WTC11 (cell line): ENCODE measurements at regions not wholly inside any gene's neighbourhood (a gene's known extent, or its start where the extent isn't known, plus 50 kb on each side); places are given as distances from the start of the nearest gene placed in this dataset.

ENCODE experiments used
- ATF1 ChIP-seq: sonication (generic); formaldehyde crosslinking; IDR thresholded peaks from 2 replicates; pipeline ENCODE4 v1.8.1; 2023; ENCODE audit warnings: mild to moderate bottlenecking, moderate library complexity, missing genetic modification reagents
- CDX4 ChIP-seq: fragments of 250-450 bp; sonication (Bioruptor Pico); IDR thresholded peaks from 2 replicates; pipeline ENCODE4 v1.9.0; 2021; ENCODE audit warnings: moderate library complexity, mild to moderate bottlenecking, inconsistent platforms, borderline replicate concordance
- MAX ChIP-seq: sonication (generic); formaldehyde crosslinking; IDR thresholded peaks from 2 replicates; pipeline ENCODE4 v1.8.0; 2022; ENCODE audit warnings: mild to moderate bottlenecking, missing genetic modification reagents
- SP1 ChIP-seq: sonication (generic); formaldehyde crosslinking; conservative IDR thresholded peaks from 2 replicates; pipeline ENCODE4 v1.8.1; 2022; ENCODE audit warnings: missing genetic modification reagents
- TEAD4 ChIP-seq: sonication (generic); formaldehyde crosslinking; IDR thresholded peaks from 2 replicates; pipeline ENCODE4 v1.8.0; 2022; ENCODE audit warnings: mild to moderate bottlenecking, missing genetic modification reagents
- ZNF138 ChIP-seq: sonication (generic); formaldehyde crosslinking; conservative IDR thresholded peaks from 2 replicates; pipeline ENCODE4 v1.8.1; 2022; ENCODE audit warnings: mild to moderate bottlenecking, moderate library complexity, missing genetic modification reagents
- TF ChIP-seq, protein P1 (sequence below): fragments of 200-600 bp; IDR thresholded peaks from 2 replicates; pipeline ENCODE4 v1.8.0; 2022; ENCODE audit warnings: antibody characterized with exemption

GRCh38 chr9:15047028-15047551, 136.9 kb upstream of the FREM1 start:
- TF ChIP-seq, protein P1, sequence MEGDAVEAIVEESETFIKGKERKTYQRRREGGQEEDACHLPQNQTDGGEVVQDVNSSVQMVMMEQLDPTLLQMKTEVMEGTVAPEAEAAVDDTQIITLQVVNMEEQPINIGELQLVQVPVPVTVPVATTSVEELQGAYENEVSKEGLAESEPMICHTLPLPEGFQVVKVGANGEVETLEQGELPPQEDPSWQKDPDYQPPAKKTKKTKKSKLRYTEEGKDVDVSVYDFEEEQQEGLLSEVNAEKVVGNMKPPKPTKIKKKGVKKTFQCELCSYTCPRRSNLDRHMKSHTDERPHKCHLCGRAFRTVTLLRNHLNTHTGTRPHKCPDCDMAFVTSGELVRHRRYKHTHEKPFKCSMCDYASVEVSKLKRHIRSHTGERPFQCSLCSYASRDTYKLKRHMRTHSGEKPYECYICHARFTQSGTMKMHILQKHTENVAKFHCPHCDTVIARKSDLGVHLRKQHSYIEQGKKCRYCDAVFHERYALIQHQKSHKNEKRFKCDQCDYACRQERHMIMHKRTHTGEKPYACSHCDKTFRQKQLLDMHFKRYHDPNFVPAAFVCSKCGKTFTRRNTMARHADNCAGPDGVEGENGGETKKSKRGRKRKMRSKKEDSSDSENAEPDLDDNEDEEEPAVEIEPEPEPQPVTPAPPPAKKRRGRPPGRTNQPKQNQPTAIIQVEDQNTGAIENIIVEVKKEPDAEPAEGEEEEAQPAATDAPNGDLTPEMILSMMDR, result no peak
- TF ChIP-seq ZNF138 (CRISPR knock-in tag) (no peak), ATF1 (CRISPR knock-in tag) (no peak), MAX (CRISPR knock-in tag) (no peak), SP1 (CRISPR knock-in tag) (no peak), TEAD4 (CRISPR knock-in tag) (no peak), CDX4 (CRISPR knock-in tag) (no peak)
